GM18508 (cell line): ENCODE measurements at regions not wholly inside any gene's neighbourhood (a gene's known extent, or its start where the extent isn't known, plus 50 kb on each side); places are given as distances from the start of the nearest gene placed in this dataset.

Experiments
- ATAC-seq: cut with Tn5 transposase; IDR thresholded peaks from one replicate; pipeline ENCODE4 v1.9.1; 2021; ENCODE audit warnings: moderate number of reproducible peaks; ENCODE audit not compliant: insufficient read depth, unreplicated experiment

- no peak for ATAC-seq
These were observed 394.1 kb downstream of the PRDM5 start for GRCh38 chr4:120528428-120528827.

- no peak for ATAC-seq
These were observed 396.5 kb downstream of the PRDM5 start for GRCh38 chr4:120526033-120526432.

GRCh38 chr4:120525106-120525505 is 397.4 kb downstream of the PRDM5 start:
- no peak for ATAC-seq

GRCh38 chr4:120524237-120524636 is 398.3 kb downstream of the PRDM5 start:
- ATAC-seq = no peak

GRCh38 chr4:120520761-120521160 is 401.8 kb downstream of the PRDM5 start:
- no peak for ATAC-seq

- no peak for ATAC-seq
These were observed 404.6 kb downstream of the PRDM5 start for GRCh38 chr4:120517966-120518365.

- ATAC-seq = no peak
These were observed 412.8 kb downstream of the PRDM5 start for GRCh38 chr4:120509719-120510118.

- ATAC-seq = no peak
These were observed 413.3 kb downstream of the PRDM5 start for GRCh38 chr4:120509222-120509621.

GRCh38 chr4:120508036-120508435 is 414.5 kb downstream of the PRDM5 start:
- ATAC-seq = no peak

- no peak for ATAC-seq
These were observed 416.0 kb downstream of the PRDM5 start for GRCh38 chr4:120506536-120506935.

GRCh38 chr4:120498678-120499077 is 423.8 kb downstream of the PRDM5 start:
- ATAC-seq = no peak

- no peak for ATAC-seq
These were observed 424.8 kb upstream of the MAD2L1 start for GRCh38 chr4:120491481-120491880.

GRCh38 chr4:120481756-120482155 is 415.1 kb upstream of the MAD2L1 start:
- ATAC-seq = no peak

- ATAC-seq = no peak
These were observed 405.9 kb upstream of the MAD2L1 start for GRCh38 chr4:120472447-120473131.

- no peak for ATAC-seq
These were observed 399.8 kb upstream of the MAD2L1 start for GRCh38 chr4:120466429-120466828.

- ATAC-seq = no peak
These were observed 388.1 kb upstream of the MAD2L1 start for GRCh38 chr4:120454788-120455187.

GRCh38 chr4:120452536-120452935 is 385.9 kb upstream of the MAD2L1 start:
- ATAC-seq = no peak

- no peak for ATAC-seq
These were observed 385.4 kb upstream of the MAD2L1 start for GRCh38 chr4:120452001-120452400.

- no peak for ATAC-seq
These were observed 381.1 kb upstream of the MAD2L1 start for GRCh38 chr4:120447774-120448173.

GRCh38 chr4:120446051-120446567 is 379.5 kb upstream of the MAD2L1 start:
- peak; percentile 80 for ATAC-seq

- no peak for ATAC-seq
These were observed 378.5 kb upstream of the MAD2L1 start for GRCh38 chr4:120445186-120445585.

- ATAC-seq = no peak
These were observed 376.5 kb upstream of the MAD2L1 start for GRCh38 chr4:120443116-120443515.
